Activated T-helper 2 cell treated with anti-CD3 and anti-CD28 coated beads, Interferon-gamma antibody, Interleukin-2, Interleukin-4, amounts not matched to agents 10 μg/mL and 5 μg/mL and 100 μg/mL, durations not matched to agents 14 hours and 24 hours and 36 hours (primary cell): ENCODE measurements at regions not wholly inside any gene's neighbourhood (a gene's known extent, or its start where the extent isn't known, plus 50 kb on each side); places are given as distances from the start of the nearest gene placed in this dataset.

ENCODE experiments used
- DNase-seq: peaks from one replicate; pipeline ENCODE4 v3.0.0; 2021; ENCODE audit warnings: low spot score
- H3K27ac Mint-ChIP-seq: one replicate; pipeline ENCODE4 v1.8.0; 2021; ENCODE audit warnings: mixed read lengths
- H3K27me3 Mint-ChIP-seq: one replicate; pipeline ENCODE4 v1.8.0; 2021; ENCODE audit warnings: low read depth, mixed read lengths
- H3K36me3 Mint-ChIP-seq: one replicate; pipeline ENCODE4 v1.8.0; 2021; ENCODE audit warnings: low read depth, mixed read lengths
- H3K4me1 Mint-ChIP-seq: one replicate; pipeline ENCODE4 v1.8.0; 2021; ENCODE audit warnings: low read depth, mixed read lengths
- H3K4me3 Mint-ChIP-seq: one replicate; pipeline ENCODE4 v1.8.0; 2021; ENCODE audit warnings: low read depth, mild to moderate bottlenecking, moderate library complexity, mixed read lengths
- H3K9me3 Mint-ChIP-seq: one replicate; pipeline ENCODE4 v1.8.0; 2021; ENCODE audit warnings: mixed read lengths
- intact Hi-C: fragments of 100-400 bp; cut with micrococcal nuclease; formaldehyde crosslinking; loops from one replicate; pipeline ENCODE4 v1.15.1; 2023

DNA sequence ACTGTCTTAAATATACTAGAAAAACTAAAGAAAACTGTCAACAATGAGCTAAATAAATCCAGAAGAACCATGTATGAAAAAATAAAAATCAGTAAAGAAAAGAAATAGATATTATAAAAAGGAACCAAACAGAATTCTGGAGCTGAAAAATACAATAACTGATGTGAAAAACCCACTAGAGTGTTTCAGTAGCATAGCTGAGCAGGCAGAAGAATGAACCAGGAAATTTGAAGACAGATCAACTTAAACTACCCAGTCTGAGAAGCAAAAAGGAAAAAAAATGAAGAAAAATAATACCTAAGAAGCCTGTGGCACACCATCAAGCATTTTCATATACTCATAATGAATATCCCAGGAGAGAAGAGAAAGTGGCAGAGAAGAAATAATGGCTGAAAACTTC, 240.1 kb upstream of the RXFP2 start:
- Mint-ChIP-seq H3K4me1 (no peaks in the 10 kb centered on the region), H3K27ac (no peak overlapping the region), H3K4me3 (no peak overlapping the region), H3K27me3 (no peaks in the 10 kb centered on the region), H3K9me3 (peaks cover 27% of the 10 kb centered on the region), H3K36me3 (no peaks in the 10 kb centered on the region)
- DNase-seq, result no peak
- intact Hi-C loops, result no loop called here

DNA sequence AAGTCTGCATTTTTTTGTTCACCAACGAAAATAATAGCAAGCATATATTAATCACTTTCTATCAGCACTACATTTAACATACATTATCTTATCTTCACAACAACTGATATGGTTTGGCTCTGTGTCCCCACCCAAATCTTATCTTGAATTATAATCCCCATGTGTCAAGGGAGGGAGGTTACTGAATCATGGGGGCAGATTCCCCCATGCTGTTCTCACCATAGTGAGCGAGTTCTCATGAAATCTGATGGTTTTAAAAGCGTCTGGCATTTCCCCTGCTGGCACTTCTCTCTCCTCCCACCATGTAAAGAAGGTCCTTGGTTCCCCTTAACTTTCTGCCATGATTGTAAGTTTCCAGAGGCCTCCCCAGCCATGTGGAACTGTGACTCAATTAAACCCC, 235.7 kb upstream of the RXFP2 start:
- no peak for DNase-seq
- peaks cover 17% of the 10 kb centered on the region for H3K9me3 Mint-ChIP-seq
- H3K4me1 Mint-ChIP-seq, result no peaks in the 10 kb centered on the region
- no peak overlapping the region for H3K4me3 Mint-ChIP-seq
- H3K36me3 Mint-ChIP-seq, result no peaks in the 10 kb centered on the region
- no peak overlapping the region for H3K27ac Mint-ChIP-seq
- no peaks in the 10 kb centered on the region for H3K27me3 Mint-ChIP-seq
- intact Hi-C loops, result no loop called here

DNA sequence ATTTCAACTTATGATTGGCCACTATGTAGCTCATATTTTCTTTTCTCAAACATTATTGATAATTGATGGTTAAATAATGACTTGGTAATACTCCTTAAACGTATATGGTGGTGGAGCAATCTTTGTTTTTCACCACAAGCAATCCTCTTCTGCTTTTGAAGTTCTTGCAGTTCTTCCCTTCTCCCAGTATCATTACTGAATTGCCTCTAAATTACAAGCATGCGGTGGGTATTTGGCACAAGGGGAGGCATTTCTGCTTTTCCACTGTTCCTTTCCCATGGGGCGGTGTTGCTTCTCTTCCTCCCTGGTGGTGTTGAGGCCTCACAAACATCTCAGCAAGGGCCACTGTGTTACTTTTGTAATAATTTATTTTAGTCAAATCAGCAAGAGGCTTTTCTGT, 234.4 kb upstream of the RXFP2 start:
- H3K4me1 Mint-ChIP-seq, result no peaks in the 10 kb centered on the region
- no peak for DNase-seq
- H3K27me3 Mint-ChIP-seq, result no peaks in the 10 kb centered on the region
- H3K36me3 Mint-ChIP-seq, result no peaks in the 10 kb centered on the region
- H3K4me3 Mint-ChIP-seq, result no peak overlapping the region
- intact Hi-C loops, result no loop called here
- H3K27ac Mint-ChIP-seq, result no peak overlapping the region
- peaks cover 7% of the 10 kb centered on the region for H3K9me3 Mint-ChIP-seq

DNA sequence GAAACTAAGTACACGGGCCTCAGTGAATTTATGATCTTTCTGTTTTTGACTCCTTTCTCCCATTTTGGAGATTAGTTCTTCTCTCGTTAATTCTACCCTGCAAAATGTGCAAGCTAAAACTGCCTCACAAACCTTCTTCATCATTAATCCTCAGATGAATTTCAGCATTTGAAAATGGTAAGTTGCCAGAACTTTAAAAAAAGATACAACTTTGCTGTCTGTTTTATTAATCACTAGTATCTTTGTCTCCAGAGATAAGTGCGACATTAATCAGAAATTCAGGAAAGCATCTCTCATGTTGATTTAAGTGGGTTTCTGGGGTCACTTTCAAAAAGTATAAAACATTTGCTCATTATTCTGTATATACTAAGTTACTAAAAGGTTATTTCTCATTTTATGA, 227.0 kb upstream of the RXFP2 start:
- H3K27me3 Mint-ChIP-seq, result no peaks in the 10 kb centered on the region
- H3K4me3 Mint-ChIP-seq, result no peak overlapping the region
- no peaks in the 10 kb centered on the region for H3K4me1 Mint-ChIP-seq
- intact Hi-C loops, result no loop called here
- no peak overlapping the region for H3K27ac Mint-ChIP-seq
- no peaks in the 10 kb centered on the region for H3K9me3 Mint-ChIP-seq
- no peak for DNase-seq
- H3K36me3 Mint-ChIP-seq, result no peaks in the 10 kb centered on the region

DNA sequence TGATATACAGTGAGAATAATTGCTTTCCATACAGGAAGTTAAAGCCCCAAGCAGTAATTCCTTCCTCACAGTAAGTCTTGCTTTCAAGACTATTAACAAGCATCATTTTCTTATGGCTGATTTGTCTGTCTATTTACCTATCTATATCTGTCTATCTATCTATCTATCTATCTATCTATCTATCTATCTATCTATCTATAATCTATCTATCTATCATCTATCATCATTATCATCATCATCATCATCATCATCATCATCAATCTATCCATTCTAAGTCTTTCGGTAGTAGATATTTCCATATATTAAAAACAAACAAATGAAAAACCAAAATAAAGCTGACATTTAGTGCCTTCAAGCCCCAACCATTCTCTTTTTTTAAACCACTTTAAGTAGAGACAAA, 224.4 kb upstream of the RXFP2 start:
- H3K36me3 Mint-ChIP-seq, result no peaks in the 10 kb centered on the region
- intact Hi-C loops, result no loop called here
- no peak overlapping the region for H3K27ac Mint-ChIP-seq
- H3K9me3 Mint-ChIP-seq, result no peaks in the 10 kb centered on the region
- no peak overlapping the region for H3K4me3 Mint-ChIP-seq
- no peaks in the 10 kb centered on the region for H3K27me3 Mint-ChIP-seq
- no peaks in the 10 kb centered on the region for H3K4me1 Mint-ChIP-seq
- no peak for DNase-seq

DNA sequence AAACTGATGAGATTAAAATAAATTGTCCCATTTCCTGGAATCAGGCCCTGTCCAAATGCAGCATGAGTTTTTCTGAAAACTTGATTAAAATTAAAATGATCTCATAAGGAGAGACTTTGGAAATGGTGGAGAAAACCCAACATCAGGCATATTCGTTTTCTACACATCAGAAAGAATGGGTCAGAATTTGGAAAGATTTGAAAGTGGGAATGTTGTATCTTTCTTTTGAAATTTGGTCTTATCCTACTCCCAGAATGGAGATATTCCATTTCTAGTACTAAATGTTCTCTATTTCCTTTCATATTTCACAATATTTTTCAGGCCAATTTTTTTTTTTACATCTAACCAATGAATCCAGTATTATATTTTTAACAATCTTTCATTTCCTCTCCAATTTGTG, 223.9 kb upstream of the RXFP2 start:
- Mint-ChIP-seq H3K27ac (no peak overlapping the region), H3K4me1 (no peaks in the 10 kb centered on the region), H3K36me3 (no peaks in the 10 kb centered on the region), H3K4me3 (no peak overlapping the region), H3K9me3 (no peaks in the 10 kb centered on the region), H3K27me3 (no peaks in the 10 kb centered on the region)
- DNase-seq, result no peak
- intact Hi-C loops, result no loop called here

DNA sequence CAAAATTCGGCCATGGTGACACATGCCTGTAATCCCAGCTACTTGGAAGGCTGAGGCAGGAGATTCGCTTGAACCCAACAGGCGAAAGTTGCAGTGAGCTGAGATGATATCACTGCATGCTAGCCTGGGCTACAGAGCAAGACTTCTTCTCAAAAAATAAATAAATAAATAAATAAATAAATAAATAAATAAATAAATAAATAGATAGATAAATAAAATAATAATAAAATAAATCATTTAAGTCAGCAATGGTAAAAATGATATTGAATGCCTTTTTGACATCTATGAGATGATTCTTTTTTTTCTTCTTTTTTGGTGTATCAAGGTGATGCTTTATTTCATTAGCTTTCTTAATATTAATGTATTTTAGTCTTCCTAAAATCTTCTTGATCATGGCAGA, 221.7 kb upstream of the RXFP2 start:
- intact Hi-C loops, result no loop called here
- H3K27me3 Mint-ChIP-seq, result no peaks in the 10 kb centered on the region

DNA sequence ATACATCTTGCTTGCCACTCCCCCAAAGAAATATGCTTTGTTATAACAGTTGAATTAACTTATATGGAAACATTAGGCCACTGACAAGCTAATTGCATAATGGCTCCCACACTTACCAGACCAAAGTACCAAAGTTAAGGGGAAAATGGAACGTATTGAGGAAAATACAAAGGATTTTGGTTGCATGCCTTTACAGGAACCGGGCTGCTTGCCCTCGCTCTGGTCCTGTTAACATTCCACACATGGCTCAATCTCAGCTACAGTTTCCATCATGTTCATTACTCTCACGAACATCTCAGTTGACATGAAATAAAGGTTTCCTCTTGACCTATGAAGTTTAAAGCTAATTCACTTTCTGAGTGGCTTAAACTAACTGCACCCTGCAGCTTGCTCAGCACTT, 220.7 kb upstream of the RXFP2 start:
- Mint-ChIP-seq H3K4me3 (no peak overlapping the region), H3K9me3 (no peaks in the 10 kb centered on the region), H3K27ac (no peak overlapping the region), H3K4me1 (no peaks in the 10 kb centered on the region), H3K27me3 (no peaks in the 10 kb centered on the region), H3K36me3 (no peaks in the 10 kb centered on the region)
- DNase-seq, result no peak
- intact Hi-C loops, result no loop called here

More for the DNA sequence above, 221.7 kb upstream of the RXFP2 start:
- Mint-ChIP-seq H3K27ac (no peak overlapping the region), H3K4me3 (no peak overlapping the region), H3K4me1 (no peaks in the 10 kb centered on the region), H3K9me3 (no peaks in the 10 kb centered on the region), H3K36me3 (no peaks in the 10 kb centered on the region)
- DNase-seq, result no peak

DNA sequence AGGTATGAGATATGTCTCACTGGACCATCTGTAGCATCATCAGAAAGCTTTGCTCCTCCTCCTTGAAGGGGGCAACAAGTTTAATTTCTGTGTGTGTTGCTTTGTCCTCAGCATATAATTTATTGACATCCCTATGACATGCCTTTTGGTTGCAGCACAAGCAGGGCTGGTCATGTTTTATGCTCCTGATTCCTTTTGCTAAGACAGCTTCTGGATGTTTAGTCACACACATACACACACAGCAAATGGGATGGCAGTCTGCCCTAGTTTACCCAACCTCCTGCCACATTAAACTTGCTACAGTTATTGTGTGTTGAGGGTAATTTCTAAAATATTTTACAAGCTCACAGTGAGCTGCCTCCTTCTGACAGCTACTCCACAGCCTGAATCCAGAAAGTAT, 217.9 kb upstream of the RXFP2 start:
- DNase-seq, result no peak
- Mint-ChIP-seq H3K27ac (no peak overlapping the region), H3K4me1 (no peaks in the 10 kb centered on the region), H3K36me3 (no peaks in the 10 kb centered on the region), H3K27me3 (no peaks in the 10 kb centered on the region), H3K9me3 (no peaks in the 10 kb centered on the region), H3K4me3 (no peak overlapping the region)
- intact Hi-C loops, result no loop called here

DNA sequence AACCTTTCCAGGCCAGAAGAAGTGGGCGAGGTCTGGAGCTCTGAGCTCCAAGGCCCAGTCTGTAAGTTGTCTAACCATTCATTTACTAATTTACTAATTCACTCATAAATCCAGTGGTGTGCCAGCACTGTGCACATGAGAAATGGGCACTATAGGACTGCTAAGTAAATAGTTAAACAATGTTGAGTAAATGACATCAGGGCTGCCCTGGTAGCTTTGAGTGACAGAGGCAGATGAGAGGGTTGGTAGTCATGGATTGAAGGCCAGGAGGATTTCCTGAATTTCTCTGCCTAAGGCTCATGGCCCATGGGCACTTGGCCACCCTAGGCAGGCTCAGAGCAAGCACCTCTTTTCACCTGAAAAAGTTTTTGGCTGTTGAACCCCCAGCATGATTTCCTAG, 216.9 kb upstream of the RXFP2 start:
- Mint-ChIP-seq H3K4me1 (no peaks in the 10 kb centered on the region), H3K36me3 (no peaks in the 10 kb centered on the region), H3K4me3 (no peak overlapping the region), H3K9me3 (no peaks in the 10 kb centered on the region), H3K27ac (no peak overlapping the region), H3K27me3 (no peaks in the 10 kb centered on the region)
- DNase-seq, result no peak
- intact Hi-C loops, result no loop called here

DNA sequence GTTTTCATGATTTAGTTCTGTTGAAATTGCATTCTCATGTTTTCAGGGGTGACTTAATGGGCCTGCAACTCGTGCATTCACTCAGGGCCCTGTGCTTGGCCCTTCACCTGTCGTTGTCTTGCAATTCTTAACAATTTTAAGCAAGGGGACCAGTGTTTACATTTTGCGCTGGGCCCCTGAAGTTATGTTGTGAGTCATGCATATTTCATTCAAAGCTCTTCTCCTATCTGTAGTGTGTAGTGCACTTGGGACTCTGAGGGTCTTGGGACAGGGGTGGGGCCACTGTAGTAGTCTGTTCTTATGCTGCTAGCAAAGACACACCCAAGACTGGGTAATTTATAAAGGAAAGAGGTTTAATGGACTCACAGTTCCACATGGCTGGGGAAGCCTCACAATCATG, 211.2 kb upstream of the RXFP2 start:
- Mint-ChIP-seq H3K4me3 (no peak overlapping the region), H3K9me3 (no peaks in the 10 kb centered on the region), H3K36me3 (no peaks in the 10 kb centered on the region), H3K27ac (no peak overlapping the region), H3K27me3 (no peaks in the 10 kb centered on the region), H3K4me1 (no peaks in the 10 kb centered on the region)
- intact Hi-C loops, result no loop called here
- no peak for DNase-seq

DNA sequence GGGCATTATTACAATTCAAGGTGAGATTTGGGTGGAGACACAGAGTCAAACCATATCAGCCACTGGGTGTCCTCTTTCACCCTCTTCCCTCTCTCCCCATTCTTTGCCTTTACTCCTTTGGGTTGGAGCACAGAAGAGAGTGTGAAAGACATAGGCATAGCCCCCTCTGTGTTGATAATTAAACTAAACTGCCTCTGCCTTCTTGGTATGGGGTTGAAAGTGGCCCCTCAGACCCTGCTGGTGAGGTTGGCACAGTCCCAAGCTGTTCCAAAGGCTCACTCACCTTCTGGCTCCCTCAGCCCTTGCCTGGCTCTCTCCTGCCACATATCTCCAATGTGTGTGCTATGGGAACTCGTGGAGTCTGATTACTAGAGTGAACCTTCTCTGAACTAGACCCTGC, 210.6 kb upstream of the RXFP2 start:
- Mint-ChIP-seq H3K27me3 (no peaks in the 10 kb centered on the region), H3K27ac (no peak overlapping the region), H3K4me3 (no peak overlapping the region), H3K36me3 (no peaks in the 10 kb centered on the region), H3K9me3 (no peaks in the 10 kb centered on the region), H3K4me1 (no peaks in the 10 kb centered on the region)
- no peak for DNase-seq
- intact Hi-C loops, result no loop called here

DNA sequence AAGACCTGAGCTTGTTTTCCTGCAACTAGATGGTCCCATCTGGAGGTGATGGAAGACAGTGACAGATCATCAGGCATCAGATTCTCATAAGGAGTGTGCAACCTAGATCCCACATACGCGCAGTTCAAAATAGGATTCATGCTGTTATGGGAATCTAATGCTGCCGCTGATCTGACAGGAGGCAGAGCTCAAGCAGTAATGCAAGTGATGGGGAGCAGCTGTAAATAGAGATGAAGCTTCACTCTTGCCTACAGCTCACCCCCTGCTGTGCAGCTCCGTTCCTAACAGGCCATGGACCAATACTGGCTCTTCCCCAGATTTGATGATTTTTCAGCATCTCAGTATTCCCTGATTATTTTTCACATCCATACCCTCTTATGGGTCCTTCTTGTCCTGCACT, 208.4 kb upstream of the RXFP2 start:
- no peaks in the 10 kb centered on the region for H3K36me3 Mint-ChIP-seq
- H3K9me3 Mint-ChIP-seq, result no peaks in the 10 kb centered on the region
- intact Hi-C loops, result no loop called here
- no peak for DNase-seq
- H3K4me3 Mint-ChIP-seq, result no peak overlapping the region
- no peak overlapping the region for H3K27ac Mint-ChIP-seq
- no peaks in the 10 kb centered on the region for H3K4me1 Mint-ChIP-seq
- H3K27me3 Mint-ChIP-seq, result no peaks in the 10 kb centered on the region

DNA sequence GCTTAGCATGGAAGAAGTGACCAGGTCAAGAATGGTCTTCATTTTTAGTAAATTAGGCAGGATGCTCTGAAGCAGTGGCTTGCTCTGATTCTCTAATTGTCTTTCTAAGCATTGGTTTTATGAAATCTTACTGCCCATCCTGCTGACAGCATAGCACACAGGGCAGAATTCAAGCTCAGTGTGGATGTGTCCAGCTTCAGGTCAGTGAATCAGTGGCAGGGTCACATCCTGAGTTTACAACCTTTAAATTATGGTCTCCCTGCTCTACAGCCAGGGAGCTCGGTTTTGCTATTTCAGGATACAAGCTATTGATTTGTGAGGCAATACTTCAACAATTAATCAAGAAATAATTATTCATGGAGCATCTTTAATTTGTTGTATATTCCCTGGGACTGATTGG, 202.3 kb upstream of the RXFP2 start:
- H3K27me3 Mint-ChIP-seq, result no peaks in the 10 kb centered on the region
- DNase-seq, result no peak
- H3K4me3 Mint-ChIP-seq, result no peak overlapping the region
- no peaks in the 10 kb centered on the region for H3K4me1 Mint-ChIP-seq
- no peaks in the 10 kb centered on the region for H3K9me3 Mint-ChIP-seq
- intact Hi-C loops, result no loop called here
- no peak overlapping the region for H3K27ac Mint-ChIP-seq
- no peaks in the 10 kb centered on the region for H3K36me3 Mint-ChIP-seq
